Stimulated activated CD8-positive, alpha-beta memory T cell treated with anti-CD3 and anti-CD28 coated beads, Interleukin-12 subunit alpha, Interleukin-12 subunit beta, amount 100 ng/mL, for 1 hour (primary cell): ENCODE measurements at regions not wholly inside any gene's neighbourhood (a gene's known extent, or its start where the extent isn't known, plus 50 kb on each side); places are given as distances from the start of the nearest gene placed in this dataset.
A peak's percentile ranks its signal among the peaks of the same experiment; 100 is the strongest.

Source experiments
- DNase-seq: peaks from one replicate; pipeline ENCODE4 v3.0.0-alpha.2; 2020; ENCODE audit warnings: low read depth

GRCh38 chr2:37809525-37809924 lies 115.6 kb upstream of the RMDN2 start:
- DNase-seq: no peak

GRCh38 chr2:37809931-37810570 lies 115.0 kb upstream of the RMDN2 start:
- no peak for DNase-seq

DNA sequence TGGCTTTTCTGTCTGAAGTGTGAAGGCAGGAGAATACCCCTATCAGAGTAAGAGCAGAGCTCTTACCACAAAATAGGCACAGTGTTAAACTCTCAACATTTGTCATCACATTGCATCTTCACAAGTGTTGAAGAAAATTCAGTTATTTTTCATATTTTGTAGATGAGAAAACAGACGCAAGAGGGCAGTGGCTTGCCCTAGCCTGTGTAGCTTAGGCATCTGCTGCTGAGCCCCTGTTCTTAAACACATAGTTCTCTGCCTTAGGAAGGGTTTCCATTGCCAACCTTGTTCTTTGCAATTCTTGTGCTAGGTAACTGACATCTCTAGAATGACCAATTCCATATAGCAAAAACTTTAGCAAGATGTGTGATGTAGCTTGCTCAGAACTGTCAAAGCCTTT lies 112.7 kb upstream of the RMDN2 start:
- DNase-seq: no peak

- DNase-seq: no peak
Measured at GRCh38 chr2:37812941-37813730, 112.0 kb upstream of the RMDN2 start.

- DNase-seq: no peak
Measured at GRCh38 chr2:37816036-37816435, 109.1 kb upstream of the RMDN2 start.

DNA sequence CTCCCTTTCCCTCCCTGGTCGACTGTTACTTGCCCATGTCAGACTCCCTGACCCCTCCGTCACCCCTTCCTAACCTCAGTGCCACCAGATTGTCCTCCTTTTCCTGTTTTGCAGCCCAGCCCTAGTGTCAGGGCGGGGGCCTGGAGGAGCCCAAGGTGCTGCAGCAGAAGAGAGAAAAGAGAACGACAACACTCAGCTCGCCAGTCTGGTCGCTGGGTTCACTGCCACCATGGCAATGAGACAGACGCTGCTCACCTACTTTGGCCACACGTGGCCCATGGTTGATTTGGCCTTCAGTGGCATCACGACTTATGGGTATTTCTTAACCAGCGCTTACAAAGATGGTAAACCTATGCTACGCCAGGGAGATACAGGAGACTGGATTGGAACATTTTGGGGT lies 108.4 kb upstream of the RMDN2 start:
- no peak for DNase-seq

- no peak for DNase-seq
Measured at GRCh38 chr2:37819186-37819585, 105.9 kb upstream of the RMDN2 start.

DNA sequence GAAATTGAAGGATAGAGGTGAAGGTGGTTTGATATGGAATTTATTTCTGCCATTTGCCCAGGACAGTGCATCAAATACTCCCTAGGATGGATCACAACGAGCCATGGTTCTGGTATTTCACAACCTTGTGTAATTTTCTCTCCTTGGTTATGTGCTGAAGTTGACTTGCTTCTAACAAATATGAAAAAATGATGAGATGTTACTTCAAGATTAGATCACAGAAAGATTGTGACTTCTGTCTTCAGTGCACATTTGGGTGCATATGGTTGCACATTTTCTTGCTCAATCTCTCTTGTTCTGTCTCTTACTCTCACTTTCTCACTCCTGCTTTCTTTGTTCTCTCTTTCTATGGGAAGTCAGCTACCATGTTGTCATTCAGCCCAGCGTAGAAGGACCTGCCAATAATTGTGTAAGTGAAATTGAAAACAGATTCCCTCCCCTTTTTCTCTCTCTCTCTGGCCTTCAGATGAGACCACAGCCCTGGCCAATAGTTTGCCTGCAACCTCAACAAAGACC lies 104.6 kb upstream of the RMDN2 start:
- no peak for DNase-seq

- DNase-seq: no peak
Measured at GRCh38 chr2:37825586-37825985, 99.5 kb upstream of the RMDN2 start.

- no peak for DNase-seq
Measured at GRCh38 chr2:37826611-37827010, 98.5 kb upstream of the RMDN2 start.

GRCh38 chr2:37827455-37827854 lies 97.6 kb upstream of the RMDN2 start:
- DNase-seq: no peak

DNA sequence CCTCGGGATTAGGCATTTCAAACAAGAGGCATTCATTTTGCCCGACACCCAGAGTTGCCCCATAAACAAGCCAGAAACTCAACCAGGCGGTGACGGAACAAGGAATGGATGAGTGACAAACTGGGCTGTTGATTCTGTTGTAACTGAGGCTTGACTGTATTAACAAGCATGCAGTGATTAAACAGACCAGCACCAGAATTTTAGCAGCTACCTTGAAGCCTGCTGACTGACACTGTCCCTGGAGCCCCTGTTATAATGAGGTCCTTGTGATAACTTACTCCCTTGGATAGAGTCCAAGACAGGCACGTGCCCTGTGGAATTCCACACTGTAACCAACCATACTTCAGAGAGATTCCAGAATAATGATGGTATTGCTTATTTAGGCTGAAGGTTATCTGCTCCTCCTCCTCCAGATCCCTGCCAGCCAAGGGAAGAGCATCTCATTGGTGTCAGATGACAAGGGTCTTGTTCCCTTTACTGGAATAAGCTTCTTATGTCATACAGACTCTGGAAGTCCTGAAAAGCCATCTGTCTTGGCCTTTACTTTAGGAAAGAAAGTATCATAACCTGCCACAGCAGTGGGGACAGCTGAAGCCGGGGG lies 97.1 kb upstream of the RMDN2 start:
- no peak for DNase-seq

GRCh38 chr2:37829202-37829601 lies 95.9 kb upstream of the RMDN2 start:
- DNase-seq: no peak

DNA sequence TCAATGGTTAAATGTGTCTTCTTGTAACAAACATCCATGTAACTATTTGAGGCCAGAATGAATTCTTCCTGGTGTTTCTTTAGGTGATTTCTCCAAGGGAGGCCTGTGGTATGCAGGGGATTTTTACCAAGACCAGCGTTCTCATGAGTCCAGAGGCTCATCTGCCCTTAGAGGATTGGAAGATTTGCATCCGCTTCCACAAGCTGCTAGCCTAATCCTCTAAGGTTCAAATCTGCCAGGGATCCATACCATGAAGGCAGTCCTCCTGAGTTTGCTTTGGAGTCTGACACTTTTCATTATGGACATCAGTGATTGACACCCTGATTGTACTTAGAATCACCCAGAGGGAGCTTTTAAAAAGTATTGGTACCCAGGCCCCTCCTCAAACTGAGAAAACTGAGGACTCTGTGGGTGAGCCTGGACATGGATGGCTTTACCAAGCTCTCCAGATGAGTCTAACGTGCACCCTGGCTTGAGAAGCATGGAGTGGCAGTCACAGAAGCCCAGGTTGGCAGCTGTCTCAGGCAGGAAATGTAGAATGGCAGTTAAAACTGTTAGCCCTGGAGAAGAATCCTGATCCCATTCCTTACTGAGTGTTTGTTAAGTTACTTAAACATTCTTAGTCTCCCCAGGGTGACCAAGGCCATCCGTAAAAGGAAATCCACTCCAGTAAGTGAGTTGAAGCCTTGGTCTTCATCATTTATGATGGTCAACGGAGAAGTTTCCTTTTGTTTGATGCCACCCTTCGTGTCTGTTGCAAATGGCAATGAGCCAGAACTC lies 95.3 kb upstream of the RMDN2 start:
- no peak for DNase-seq

DNA sequence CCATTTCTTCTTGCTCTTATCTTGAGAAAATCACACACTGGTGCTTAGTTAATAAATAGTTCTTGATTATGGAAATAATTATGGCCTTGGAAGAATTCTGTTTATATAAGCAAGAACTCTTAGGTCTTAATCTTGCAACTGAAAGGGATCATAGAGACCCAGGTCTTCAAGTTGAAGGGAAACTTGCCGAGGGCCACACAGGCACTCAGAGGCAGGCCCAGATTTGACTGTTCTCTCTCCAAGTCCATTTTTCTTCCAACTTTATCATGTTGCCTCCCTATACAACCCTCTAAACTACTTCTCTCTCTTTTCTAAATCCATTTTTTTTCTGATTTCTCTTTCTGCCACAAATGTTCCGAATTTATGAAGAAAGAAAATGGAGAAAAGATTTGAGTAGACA lies 94.5 kb upstream of the RMDN2 start:
- no peak for DNase-seq

DNA sequence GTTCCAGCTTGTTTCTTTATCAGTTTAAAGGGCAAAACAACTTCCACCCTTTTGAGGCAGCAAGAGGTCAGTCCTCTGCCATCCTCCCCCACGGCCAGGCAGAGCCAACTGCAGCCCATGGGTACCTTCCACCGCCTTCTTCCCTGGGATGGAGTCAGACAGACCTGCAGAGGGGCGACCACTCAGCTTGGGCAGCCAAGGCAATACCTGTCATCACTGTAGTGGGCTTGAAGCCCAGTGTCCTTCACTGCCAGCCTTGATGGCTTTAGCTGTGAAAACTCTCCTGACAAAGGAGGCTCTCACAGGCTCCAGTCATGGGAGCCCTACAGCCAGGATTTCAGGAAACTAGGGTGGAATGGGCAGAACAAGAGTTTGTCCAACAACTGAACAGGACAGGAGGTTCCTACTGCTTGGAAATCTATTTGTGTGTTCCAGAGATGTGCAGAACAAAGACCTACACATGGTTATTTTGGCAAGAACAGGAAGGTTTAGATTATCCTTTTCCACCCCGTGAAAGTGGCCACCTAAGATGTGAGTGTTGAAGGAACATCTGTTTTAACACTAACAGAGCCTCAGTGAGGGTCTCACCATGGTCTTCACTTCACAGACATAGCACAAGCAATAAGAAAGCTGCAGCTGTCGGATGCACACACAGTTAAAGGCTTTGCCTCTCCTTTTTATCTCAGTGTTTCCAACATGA lies 93.9 kb upstream of the RMDN2 start:
- no peak for DNase-seq

DNA sequence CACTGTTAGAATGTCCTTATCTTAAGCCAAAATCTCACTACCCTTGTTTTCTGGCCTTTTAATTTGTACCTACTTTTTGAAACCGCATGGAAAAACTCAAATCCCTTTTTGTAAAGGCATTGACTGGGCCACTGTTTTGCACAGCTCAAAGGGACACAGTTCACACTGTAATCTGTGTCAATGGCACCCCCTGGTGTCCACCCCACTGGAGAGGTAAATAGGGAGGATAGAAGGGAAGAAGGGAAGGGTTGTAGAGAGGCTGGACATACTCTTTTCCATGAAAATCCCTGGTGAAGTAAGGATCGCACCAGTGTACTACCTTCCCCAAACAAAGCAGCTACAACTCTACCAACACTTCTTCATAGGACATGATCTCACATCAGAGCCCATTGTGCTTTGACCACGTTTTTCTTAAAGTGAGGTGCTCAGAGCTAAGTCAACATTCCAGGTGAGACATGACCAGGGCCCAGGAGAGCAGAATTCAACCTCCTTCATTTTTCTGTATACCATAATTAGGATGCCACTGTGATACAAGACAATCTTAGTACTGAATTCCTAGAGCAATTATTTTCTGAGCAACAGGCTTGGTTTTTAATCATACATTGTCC lies 92.4 kb upstream of the RMDN2 start:
- DNase-seq: peak; percentile 81

DNA sequence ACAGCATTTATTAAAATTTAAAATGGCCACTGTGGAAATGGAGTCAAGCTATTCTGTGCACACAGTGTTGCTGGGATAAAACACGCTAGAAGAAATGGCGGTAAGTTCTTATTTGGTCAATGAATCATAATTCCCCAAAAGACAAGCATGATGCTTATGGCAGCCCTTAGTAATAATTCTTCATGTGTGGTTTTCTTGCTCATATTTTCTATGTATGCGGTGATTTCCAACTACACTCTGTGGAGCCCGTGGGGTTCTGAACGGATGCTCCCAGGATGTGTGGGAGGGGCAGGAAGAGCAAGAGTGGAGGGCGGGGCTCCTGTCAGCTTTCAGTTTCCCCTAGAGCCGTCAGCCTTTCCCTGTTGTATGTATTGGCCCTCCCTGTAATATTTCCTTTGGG lies 91.7 kb upstream of the RMDN2 start:
- no peak for DNase-seq

DNA sequence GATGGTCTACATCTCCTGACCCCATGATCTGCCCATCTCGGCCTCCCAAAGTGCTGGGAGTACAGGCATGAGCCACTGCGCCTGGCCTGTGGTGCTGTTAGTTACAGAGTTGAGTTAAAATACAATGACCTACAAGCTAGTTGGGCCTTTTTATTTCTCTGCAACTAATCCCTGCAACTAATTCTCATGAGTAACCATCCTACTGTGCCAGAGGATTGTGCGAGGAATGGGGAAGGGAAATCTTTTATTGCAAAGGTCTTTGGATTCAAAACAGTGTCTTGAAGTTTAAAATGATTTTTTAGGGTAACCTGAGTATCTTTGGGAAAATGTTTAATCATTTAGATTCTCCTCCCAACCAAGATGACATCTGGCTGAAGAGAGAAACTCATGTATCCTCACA lies 88.8 kb upstream of the RMDN2 start:
- DNase-seq: no peak

DNA sequence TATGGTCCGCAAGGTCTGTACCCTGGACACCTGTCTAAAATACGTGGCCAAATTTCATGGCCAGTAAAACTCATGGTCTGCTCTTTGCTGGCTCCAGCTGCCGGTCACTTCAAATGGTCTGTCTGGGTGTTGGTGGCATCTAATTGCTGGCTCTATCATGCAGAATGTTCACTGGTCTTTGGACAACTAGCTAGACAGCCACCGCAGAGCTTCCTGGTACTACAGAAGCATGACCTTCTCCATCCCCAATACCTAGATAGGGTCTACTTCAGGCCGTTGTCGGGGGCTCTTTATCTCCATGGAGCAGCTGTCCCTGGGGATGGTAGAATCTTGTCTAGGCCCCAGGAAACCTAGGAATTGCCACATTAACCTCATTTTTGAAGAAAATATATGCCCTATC lies 88.4 kb upstream of the RMDN2 start:
- DNase-seq: no peak

DNA sequence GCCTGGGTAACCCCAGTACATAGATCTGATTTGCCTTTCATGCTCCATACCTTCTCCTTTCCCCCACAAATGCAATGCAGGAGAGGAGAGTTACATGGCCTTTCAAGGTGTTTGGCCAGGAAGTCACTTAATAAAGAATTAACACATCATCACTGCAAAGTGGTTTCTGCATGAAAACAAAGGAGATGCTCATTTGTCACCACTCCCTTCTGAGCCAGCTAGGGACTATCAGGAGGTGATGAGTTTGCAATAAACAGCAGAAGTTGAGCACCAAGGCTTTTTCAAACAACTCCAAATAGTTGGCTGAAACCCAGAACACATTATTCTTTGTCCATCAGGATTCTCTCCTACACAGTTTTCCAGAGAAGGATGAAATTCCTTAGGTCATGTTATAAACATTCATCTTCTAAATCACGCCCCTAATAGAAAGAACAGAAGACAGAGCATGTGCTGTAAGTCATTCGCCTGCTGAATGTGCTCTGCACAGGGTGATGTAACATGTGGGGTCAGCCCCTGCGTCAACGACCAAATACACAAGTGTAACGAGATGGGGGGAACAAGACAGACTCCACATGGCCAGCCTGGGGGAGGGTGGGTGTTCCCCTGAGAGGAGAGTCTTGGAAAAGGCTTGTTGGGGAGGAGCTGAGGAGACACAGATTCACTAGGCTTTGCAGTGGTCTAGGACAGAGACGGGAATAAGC lies 87.3 kb upstream of the RMDN2 start:
- DNase-seq: no peak
